ENCODE measurements at regions not wholly inside any gene's neighbourhood (a gene's known extent, or its start where the extent isn't known, plus 50 kb on each side); places are given as distances from the start of the nearest gene placed in this dataset.

DNA sequence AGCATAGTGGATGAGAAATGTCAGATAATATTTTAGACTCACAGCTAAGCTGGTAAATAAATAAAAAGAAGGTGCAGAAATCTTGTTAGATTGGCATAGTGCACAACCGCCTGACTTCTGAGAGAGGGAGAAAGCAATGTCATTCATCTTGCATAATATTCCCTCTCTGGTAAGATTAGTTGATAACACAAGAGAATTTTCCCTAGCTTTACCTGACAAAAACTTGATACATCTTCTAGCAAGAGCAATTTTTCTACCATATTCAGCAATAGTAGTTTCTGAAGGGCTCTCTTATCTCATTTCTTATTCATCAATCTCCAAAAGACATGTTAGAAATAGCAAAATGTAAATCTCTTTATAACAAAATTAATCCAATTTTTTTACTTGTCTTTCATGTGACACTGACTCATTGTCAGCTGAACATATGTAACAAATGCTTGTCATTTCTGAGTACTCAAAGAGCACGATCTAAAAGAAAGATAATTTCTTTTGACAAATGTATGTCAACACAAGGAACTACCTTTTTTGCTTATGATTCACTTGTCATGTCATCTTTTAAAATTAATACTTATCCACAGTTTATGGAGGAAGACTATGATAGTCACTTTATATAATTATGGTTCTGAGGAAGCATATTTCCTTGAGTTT is 240.0 kb downstream of the ARAP2 start:
- no peaks in the 10 kb centered on the region for H3K36me3 ChIP-seq
- no peak for DNase-seq (ENCODE audit: low read depth in 1 of 2, low spot score in 1 of 2)
- H3K4me3 ChIP-seq, result no peak overlapping the region
- TF ChIP-seq, protein P1, sequence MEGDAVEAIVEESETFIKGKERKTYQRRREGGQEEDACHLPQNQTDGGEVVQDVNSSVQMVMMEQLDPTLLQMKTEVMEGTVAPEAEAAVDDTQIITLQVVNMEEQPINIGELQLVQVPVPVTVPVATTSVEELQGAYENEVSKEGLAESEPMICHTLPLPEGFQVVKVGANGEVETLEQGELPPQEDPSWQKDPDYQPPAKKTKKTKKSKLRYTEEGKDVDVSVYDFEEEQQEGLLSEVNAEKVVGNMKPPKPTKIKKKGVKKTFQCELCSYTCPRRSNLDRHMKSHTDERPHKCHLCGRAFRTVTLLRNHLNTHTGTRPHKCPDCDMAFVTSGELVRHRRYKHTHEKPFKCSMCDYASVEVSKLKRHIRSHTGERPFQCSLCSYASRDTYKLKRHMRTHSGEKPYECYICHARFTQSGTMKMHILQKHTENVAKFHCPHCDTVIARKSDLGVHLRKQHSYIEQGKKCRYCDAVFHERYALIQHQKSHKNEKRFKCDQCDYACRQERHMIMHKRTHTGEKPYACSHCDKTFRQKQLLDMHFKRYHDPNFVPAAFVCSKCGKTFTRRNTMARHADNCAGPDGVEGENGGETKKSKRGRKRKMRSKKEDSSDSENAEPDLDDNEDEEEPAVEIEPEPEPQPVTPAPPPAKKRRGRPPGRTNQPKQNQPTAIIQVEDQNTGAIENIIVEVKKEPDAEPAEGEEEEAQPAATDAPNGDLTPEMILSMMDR (IDR thresholded peaks at IDR 0.05; ENCODE audit: low read depth, low read length), result no peak
- H3K27me3 ChIP-seq, result no peaks in the 10 kb centered on the region
- no peaks in the 10 kb centered on the region for H3K9me3 ChIP-seq (ENCODE audit: low read depth)
- no peak overlapping the region for H3K27ac ChIP-seq
- H3K4me1 ChIP-seq (ENCODE audit: low read depth), result no peaks in the 10 kb centered on the region

DNA sequence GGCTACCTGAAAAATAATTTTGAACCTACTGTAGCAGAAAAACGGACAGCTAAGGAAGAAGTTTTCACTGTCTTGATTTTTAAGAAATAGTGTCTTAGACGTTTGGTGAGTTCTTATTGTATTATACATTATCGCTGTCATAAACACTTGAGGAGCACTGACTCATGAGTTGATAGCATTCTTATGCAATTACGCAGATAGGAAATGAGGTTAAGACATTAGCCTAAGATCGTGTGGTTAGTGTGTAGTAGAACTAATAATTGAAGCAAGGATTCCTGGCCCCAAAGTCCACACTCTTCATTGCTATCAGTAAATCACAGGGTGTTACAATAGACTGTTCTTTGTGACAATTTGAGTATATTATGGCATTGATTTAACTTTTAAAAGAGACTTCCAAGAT is 238.1 kb downstream of the ARAP2 start:
- Histone ChIP-seq H3K4me1 (ENCODE audit: low read depth) (no peaks in the 10 kb centered on the region), H3K36me3 (no peaks in the 10 kb centered on the region), H3K27ac (no peak overlapping the region), H3K9me3 (ENCODE audit: low read depth) (no peaks in the 10 kb centered on the region), H3K4me3 (no peak overlapping the region), H3K27me3 (no peaks in the 10 kb centered on the region)
- DNase-seq (ENCODE audit: low read depth in 1 of 2, low spot score in 1 of 2), result no peak
- TF ChIP-seq, protein P1 (IDR thresholded peaks at IDR 0.05; ENCODE audit: low read depth, low read length), result no peak

DNA sequence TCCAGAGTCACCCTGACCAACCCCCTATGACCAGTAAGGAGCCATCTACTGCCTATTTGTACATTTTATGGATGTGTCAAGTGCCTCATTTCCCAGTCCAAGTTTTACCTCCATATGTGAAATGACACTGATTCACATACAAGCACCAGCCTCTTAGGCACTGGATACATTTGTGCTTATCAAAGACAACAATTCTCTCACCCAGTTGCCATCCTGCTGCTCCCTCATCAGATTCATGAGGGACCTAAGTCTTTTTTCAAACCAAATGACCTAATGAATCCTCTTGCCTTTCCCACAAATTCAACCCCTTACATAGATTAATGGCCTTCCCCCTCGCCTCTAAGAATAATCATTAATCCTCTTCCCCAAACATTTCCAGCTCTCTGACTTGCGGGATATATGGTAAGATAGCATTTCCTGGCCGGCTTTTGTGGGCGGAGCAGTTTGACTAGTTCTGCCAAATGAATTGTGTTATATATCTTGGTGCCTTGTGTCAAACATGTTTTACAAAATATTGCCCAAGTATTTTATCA is 233.9 kb downstream of the ARAP2 start:
- Histone ChIP-seq H3K36me3 (no peaks in the 10 kb centered on the region), H3K4me3 (no peak overlapping the region), H3K27me3 (no peaks in the 10 kb centered on the region), H3K4me1 (ENCODE audit: low read depth) (no peaks in the 10 kb centered on the region), H3K9me3 (ENCODE audit: low read depth) (no peaks in the 10 kb centered on the region), H3K27ac (no peak overlapping the region)
- DNase-seq (ENCODE audit: low read depth in 1 of 2, low spot score in 1 of 2), result no peak
- TF ChIP-seq, protein P1 (IDR thresholded peaks at IDR 0.05; ENCODE audit: low read depth, low read length), result no peak

DNA sequence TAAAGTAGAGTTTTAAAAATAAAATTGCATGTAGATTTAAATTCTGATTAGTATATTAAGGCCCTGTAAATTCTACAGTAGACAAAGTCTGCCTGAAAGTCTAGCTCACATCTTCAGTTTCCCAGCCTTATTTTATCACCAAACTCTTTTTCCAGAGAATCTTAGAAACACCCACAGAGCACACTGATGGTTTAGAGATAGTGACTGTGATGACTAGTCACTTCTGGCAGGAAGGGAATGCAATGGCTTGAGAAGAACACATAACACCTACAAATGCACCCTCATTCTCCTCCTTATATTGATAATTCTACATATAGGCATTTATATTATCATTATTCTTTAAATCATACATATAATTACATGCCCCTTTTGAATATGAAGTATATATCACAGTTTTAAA is 232.9 kb downstream of the ARAP2 start:
- no peaks in the 10 kb centered on the region for H3K9me3 ChIP-seq (ENCODE audit: low read depth)
- H3K27me3 ChIP-seq, result no peaks in the 10 kb centered on the region
- TF ChIP-seq, protein P1 (IDR thresholded peaks at IDR 0.05; ENCODE audit: low read depth, low read length), result no peak
- no peak overlapping the region for H3K27ac ChIP-seq
- H3K4me3 ChIP-seq, result no peak overlapping the region
- no peak for DNase-seq (ENCODE audit: low read depth in 1 of 2, low spot score in 1 of 2)
- no peaks in the 10 kb centered on the region for H3K36me3 ChIP-seq
- no peaks in the 10 kb centered on the region for H3K4me1 ChIP-seq (ENCODE audit: low read depth)

DNA sequence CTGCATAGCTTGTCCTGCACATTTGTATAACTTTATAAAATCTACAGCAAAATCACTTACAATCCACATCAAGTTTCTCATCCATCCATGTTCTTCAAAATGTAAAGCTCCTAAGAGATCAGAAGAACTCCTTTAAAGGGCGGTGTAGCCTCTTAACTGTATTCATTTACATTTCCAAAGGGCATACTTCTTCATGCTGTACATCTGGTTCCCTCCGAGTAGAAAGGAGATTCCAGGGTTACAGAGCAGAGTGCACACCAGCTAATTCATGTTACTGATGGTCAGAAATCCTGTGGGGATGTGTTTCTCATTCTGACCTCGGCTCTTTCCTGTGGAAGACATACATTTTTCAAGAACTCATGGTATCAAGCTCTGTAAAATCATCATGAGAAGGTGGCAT is 231.8 kb downstream of the ARAP2 start:
- Histone ChIP-seq H3K4me1 (ENCODE audit: low read depth) (no peaks in the 10 kb centered on the region), H3K27ac (no peak overlapping the region), H3K9me3 (ENCODE audit: low read depth) (no peaks in the 10 kb centered on the region), H3K4me3 (no peak overlapping the region), H3K36me3 (no peaks in the 10 kb centered on the region), H3K27me3 (no peaks in the 10 kb centered on the region)
- TF ChIP-seq, protein P1 (IDR thresholded peaks at IDR 0.05; ENCODE audit: low read depth, low read length), result no peak
- DNase-seq (ENCODE audit: low read depth in 1 of 2, low spot score in 1 of 2), result no peak
